Stimulated activated CD8-positive, alpha-beta memory T cell treated with anti-CD3 and anti-CD28 coated beads, Interleukin-4, amount 100 ng/mL, for 1 hour (primary cell): ENCODE measurements at regions not wholly inside any gene's neighbourhood (a gene's known extent, or its start where the extent isn't known, plus 50 kb on each side); places are given as distances from the start of the nearest gene placed in this dataset.

Experiments
- DNase-seq, 2 donors: peaks; one replicate each; pipeline ENCODE4 v3.0.0-alpha.2; 2020; ENCODE audit warnings: low read depth in 2 of 2, low spot score in 1 of 2

DNA sequence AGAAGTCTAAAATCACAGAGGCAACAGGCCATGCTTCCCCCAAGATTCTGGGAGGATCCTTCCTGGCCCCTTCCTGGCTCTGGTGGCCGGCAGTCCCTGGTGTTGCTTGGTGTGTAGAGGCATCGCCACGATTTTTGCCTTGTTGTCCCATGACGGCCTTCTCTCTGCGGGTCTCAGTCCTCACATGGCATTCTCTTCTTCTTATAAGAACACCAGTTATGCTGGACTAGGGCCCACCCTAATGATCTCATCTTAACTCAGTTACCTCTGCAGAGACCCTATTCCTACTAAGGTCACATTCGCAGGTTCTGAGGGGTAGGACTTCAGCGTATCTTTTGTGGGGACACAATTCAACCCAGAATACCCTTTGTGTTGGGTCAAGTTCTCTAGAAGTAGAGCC lies 168.0 kb downstream of the LINC00237 start:
- no peak for DNase-seq

DNA sequence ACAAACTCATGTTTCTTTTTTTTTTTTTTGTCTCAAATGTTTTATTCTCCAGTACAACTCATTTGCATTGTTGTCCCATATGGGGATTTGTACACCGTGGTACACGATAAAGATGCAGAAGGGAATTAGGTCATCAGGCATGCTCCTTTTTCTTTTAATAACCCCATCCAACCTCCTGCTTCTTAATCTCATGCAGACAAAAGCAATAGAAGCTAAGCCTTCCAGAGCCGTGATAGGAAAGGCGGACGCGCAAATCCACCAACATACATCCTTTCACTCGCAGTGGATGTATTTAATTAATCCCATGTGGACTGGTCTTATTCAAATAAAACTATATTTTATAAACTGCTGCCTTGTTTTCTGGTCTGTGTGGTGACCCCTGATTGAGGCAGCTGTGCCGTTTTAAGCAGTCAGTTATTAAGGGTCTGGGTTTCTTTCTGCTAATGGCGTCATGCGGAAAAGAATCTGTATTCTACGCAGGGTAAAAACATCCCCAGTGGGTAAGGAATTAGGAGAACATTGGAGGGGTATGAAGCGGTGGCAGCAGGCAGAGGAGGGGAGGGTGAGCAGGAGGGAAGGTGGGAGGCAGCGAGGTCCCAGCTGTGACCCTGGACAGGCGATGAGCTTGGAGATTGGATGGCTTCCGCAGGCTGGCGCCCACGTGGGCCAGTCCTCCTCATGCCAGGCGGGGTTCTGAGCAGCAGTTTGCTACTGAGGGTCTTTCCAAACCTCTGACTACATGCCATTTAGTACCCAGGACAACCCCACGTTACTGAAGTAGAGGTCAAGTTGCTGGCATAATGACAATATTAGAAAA lies 172.8 kb downstream of the LINC00237 start:
- DNase-seq, result no peak

GRCh38 chr20:20932156-20932555 lies 174.0 kb downstream of the LINC00237 start:
- DNase-seq, result no peak

DNA sequence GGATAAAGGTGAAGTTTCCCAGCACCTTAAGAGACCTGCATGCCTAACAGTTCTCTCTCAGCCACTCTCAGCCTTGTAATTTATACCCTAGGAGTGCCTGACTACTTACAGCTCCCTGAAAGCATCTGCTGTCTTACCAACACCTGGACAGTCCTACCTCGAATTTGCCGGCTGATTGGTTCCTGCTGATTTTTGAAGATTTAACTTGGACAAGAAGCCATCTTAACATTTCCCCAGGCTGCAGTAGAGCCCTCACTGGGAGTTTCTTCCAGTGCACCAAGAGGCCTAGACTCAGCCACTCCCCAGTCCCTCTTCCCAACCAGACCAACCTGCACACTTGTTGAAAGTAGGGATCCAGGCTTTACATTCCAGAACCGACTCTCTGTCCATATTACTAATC lies 174.5 kb downstream of the LINC00237 start:
- no peak for DNase-seq

DNA sequence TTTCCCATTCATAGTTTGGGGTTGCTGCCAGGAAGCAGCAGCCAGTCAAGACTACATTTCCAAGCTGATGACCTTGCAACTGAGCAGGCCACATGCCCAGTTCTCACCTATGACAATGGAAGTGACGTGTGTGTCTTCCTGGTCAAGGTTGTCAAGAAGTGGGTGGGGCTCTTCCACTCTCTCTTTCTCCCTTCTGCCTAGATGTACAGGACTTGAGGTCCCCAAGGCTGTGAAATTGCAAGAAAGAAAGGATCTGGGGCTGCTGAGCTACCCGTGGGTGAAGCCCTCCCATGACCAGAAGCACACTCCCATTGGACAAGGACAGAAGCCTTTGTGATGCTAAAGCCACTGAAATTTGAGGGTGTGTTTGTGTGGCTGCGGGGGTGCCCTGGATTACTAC lies 175.1 kb downstream of the LINC00237 start:
- no peak for DNase-seq

- DNase-seq, result no peak
These were observed 175.7 kb downstream of the LINC00237 start for GRCh38 chr20:20930500-20930899.

GRCh38 chr20:20929341-20929740 lies 176.8 kb downstream of the LINC00237 start:
- no peak for DNase-seq

GRCh38 chr20:20926222-20926905 lies 179.8 kb downstream of the LINC00237 start:
- no peak for DNase-seq

GRCh38 chr20:20920433-20920832 lies 185.7 kb downstream of the LINC00237 start:
- DNase-seq, result no peak

- no peak for DNase-seq
These were observed 190.3 kb downstream of the LINC00237 start for GRCh38 chr20:20915844-20916243.

DNA sequence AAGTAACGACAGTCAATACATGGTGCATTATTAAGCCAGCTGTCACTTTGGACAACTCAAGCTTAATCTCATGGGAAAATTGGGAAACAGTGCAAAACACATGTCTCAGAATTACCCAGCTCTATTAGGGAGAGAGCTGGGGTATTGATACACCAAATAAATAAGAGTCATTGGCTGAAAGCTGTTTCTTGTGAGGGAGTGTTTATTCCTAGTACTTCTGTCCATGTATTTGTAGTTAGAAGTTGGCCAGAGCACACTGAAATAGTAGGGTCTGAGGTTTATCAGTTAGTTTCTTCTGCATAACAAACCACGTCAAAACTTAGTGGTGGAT lies 192.0 kb upstream of the RALGAPA2 start:
- no peak for DNase-seq

- DNase-seq, result no peak
These were observed 191.5 kb upstream of the RALGAPA2 start for GRCh38 chr20:20903773-20904500.

DNA sequence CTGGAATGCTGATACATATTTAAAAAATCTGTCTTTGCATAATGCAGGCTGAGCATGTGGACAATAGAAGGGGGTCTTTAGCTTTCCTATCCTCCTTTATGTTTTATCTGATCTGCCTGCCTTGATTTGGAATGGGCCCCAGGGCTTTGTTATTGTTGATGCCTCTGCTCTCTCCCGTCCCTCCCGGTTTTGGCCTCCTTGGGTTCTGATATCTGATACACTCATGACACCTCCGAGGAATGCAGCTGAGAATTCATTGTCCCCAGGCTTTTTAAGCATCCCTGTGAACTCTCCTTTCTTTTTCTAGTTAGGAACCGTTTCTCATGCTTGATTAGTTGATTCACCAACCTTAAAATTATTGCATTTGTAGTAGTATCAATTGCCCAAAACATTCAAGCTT lies 185.5 kb upstream of the RALGAPA2 start:
- DNase-seq, result no peak

DNA sequence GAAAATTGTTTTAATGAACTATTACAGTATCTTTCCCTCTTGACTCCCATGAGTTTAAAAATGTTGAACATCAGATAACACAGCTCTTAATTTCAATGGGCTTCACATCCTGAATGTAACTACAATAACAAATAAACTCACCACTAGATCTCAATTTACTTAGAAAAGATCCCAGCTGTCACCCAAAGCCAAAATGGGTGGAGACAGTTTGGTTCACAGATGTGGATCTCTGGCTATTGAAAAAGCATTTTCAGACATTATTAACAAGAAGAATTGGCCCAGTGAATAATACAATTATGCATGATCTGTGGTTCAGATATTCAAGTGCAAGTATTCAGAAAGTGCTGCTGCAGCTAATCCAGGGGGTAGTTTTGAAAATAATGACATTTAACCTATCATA lies 184.7 kb upstream of the RALGAPA2 start:
- DNase-seq, result no peak

- DNase-seq, result no peak
These were observed 184.2 kb upstream of the RALGAPA2 start for GRCh38 chr20:20896606-20897005.

DNA sequence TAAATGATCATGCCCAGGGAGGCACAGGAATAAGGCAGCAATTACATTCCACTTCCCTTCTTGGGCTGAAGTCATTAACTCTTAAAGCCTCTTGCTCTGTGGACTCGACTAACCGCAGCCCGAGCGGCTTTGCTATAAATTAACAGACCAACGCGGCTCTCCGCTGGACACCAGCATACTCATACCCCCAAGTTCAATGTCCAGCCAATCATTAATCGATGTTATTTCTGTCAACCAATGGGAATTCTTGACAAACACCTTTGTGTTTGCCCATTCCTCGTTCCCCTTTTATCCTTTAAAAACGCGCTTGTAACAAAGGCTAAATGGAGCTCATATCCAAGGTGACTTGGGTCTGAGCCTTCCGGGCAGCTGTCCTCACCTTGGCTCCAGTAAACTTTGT lies 183.1 kb upstream of the RALGAPA2 start:
- DNase-seq, result no peak

GRCh38 chr20:20894753-20895152 lies 182.3 kb upstream of the RALGAPA2 start:
- DNase-seq, result no peak

GRCh38 chr20:20894280-20894679 lies 181.8 kb upstream of the RALGAPA2 start:
- no peak for DNase-seq

- no peak for DNase-seq
These were observed 179.9 kb upstream of the RALGAPA2 start for GRCh38 chr20:20892328-20892727.

DNA sequence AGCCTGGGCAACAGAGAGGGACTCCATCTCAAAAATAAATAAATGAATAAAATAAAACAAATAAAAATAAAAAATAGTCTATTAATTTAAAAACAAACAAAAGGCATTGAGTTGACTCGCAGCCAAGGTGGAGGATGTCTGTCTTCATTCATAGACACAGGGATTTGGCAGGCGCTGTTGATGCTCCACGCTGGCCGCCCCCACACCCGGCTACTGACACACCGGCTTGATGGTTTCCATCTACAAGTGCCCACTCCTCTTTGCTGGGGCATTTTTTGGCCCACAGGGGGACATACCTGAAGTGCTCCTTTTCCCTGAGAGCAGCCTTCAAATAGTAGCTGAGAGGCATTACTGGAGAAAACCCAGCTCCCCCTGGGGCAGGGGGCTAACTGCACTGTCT lies 178.3 kb upstream of the RALGAPA2 start:
- no peak for DNase-seq

- no peak for DNase-seq
These were observed 176.5 kb upstream of the RALGAPA2 start for GRCh38 chr20:20888936-20889335.

- no peak for DNase-seq
These were observed 175.8 kb upstream of the RALGAPA2 start for GRCh38 chr20:20888266-20888656.
